Heart left ventricle (tissue), 16 donors: ENCODE measurements at regions not wholly inside any gene's neighbourhood (a gene's known extent, or its start where the extent isn't known, plus 50 kb on each side); places are given as distances from the start of the nearest gene placed in this dataset.

ENCODE experiments used
- ATAC-seq, 4 donors: fragments of 200-7000 bp; cut with Tn5 transposase; one replicate each; pipeline ENCODE4 v1.9.1; 2020 to 2022; ENCODE audit warnings: moderate library complexity in 4 of 4, mild to moderate bottlenecking in 3 of 4, moderate number of reproducible peaks in 1 of 4
- DNase-seq, 5 donors: peaks; one replicate each; pipeline ENCODE4 v3.0.0-alpha.2; 2020
- H3K27ac ChIP-seq, 12 donors: fragments of 200-600 bp; sonication (generic) in 4 of 12; one replicate each; pipeline versions ENCODE4 v1.5.0 to v1.8.0; 2016 to 2022; ENCODE audit warnings: mild to moderate bottlenecking in 2 of 12
- H3K27me3 ChIP-seq, 9 donors: fragments of 200-600 bp; sonication (generic) in 2 of 9; one replicate each; pipeline versions ENCODE4 v1.5.1 to v1.8.0; 2016 to 2022; ENCODE audit warnings: mild to moderate bottlenecking in 3 of 9
- H3K36me3 ChIP-seq, 9 donors: fragments of 200-600 bp; sonication (generic) in 2 of 9; one replicate each; pipeline versions ENCODE4 v1.5.0 to v1.8.0; 2018 to 2022; ENCODE audit warnings: mild to moderate bottlenecking in 2 of 9
- H3K4me1 ChIP-seq, 12 donors: fragments of 200-600 bp; sonication (generic) in 4 of 12; one replicate each; pipeline versions ENCODE4 v1.5.0 to v1.8.0; 2016 to 2022; ENCODE audit warnings: mild to moderate bottlenecking in 3 of 12
- H3K4me3 ChIP-seq, 12 donors: fragments of 200-600 bp; sonication (generic) in 4 of 12; one replicate each; pipeline versions ENCODE4 v1.5.0 to v1.8.0; 2017 to 2022; ENCODE audit warnings: mild to moderate bottlenecking in 9 of 12, moderate library complexity in 4 of 12
- H3K9me3 ChIP-seq, 12 donors: fragments of 200-600 bp; sonication (generic) in 4 of 12; one replicate each; pipeline versions ENCODE4 v1.5.0 to v1.8.0; 2016 to 2022; ENCODE audit warnings: mild to moderate bottlenecking in 1 of 12
- POLR2A ChIP-seq, 2 donors: fragments of 450-650 bp; IDR thresholded peaks; one replicate each; pipeline ENCODE4 v1.6.1; 2017; ENCODE audit warnings: antibody characterized with exemption in 2 of 2, mild to moderate bottlenecking in 2 of 2, moderate library complexity in 2 of 2
- WGBS, 4 donors: extraction: QIAGEN DNeasy Blood & Tissue Kit in 2 of 4; methylation state at CpG; one replicate each; pipeline versions ENCODE4 v1.1.5 to v1.1.7; 2013 to 2018; 5-methylcytosine and 5-hydroxymethylcytosine counted together
- intact Hi-C, 10 donors: fragments of 100-400 bp; cut with DNase I; formaldehyde crosslinking; loops; one replicate each; pipeline versions ENCODE4 v1.11.1 to v1.14.2; 2022
- TF ChIP-seq, protein P1 (sequence below), 12 donors: fragments of 200-600 bp; sonication (generic) in 4 of 12; IDR thresholded peaks; one replicate each; pipeline versions ENCODE4 v1.5.0 to v1.8.0; 2018 to 2022; ENCODE audit warnings: antibody characterized with exemption in 12 of 12, mild to moderate bottlenecking in 5 of 12
- donor health status: ischemic (EF 13 %, LVEDD 7.1; RV severe dilation, severe dysfunction).
- donor health status: healthy with polysubstance abuse.
- donor health status: DM: no; HTN: yes; CAD: no.
- donor health status: DM: no; HTN: no; CAD: no.
- donor health status: ischemic (EF 25% LVEDD 6.9; RV normal size, moderate dysfunction).
- donor health status: ischemic (EF 25% LVEDD 5.7; RV mildly dilated, moderate dysfunction).
- donor health status: healthy.
- donor health status: DM: yes; HTN: yes; CAD: no.
- donor health status: ischemic (EF 35%, LVEDD 5.7; RV mildly dilated, moderate dysfunction).
- donor health status: nonischemic (EF 11% LVEDD 7.7; RV severe dilation, severe dysfunction).
- donor health status: DM: yes; HTN: yes; CAD: no.
- donor health status: PGD.
- donor health status: ischemic (EF 29% LVEDD 5.4; RV normal size, mild dysfunction).
- donor health status: nonischemic (EF 23%, LVEDD 6.1; RV moderate dilation, normal function).

DNA sequence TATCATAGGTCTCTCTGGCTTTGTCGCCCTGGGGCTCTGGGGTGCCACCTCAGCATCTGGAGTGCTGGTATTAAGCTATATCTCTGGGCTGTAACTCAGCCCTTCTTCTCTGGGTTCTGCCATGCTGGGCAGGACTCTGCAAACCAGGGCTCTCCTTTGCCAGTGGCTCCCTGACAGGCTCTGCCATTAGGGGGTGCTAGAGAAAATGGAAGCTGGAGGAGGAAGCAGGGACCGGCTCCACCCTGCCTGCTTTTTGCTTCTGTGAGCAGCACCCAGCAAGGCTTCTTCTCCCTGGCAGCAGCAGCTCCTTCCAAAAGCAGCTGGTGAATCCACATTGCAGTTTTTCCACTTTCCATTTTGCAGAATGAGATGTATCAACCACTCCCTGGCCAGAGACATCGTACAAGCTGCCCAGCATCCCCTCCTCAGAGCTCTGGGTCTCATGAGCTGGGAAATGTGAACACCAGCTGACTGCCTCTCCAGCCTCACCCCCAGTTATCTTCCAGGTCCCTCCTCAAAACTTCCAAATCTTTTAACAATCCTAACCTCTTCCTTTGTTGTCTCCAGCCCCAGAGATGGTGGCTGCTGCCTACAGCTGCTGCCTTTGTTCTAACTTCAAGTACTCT lies 165.0 kb downstream of the ABHD5 start:
- Histone ChIP-seq H3K4me1 (no peaks in the 10 kb centered on the region), H3K36me3 (no peaks in the 10 kb centered on the region), H3K27me3 (peaks cover 0 to 51% (median 15%) of the 10 kb centered on the region in 9 donors), H3K27ac (no peak overlapping the region), H3K9me3 (no peaks in the 10 kb centered on the region), H3K4me3 (no peak overlapping the region)
- peak in 4 of 5 donors; percentile 30 to 58 (median 43) for DNase-seq
- 20 to 34% (median 27%) methylated on average over 3 of the region's 3 CpGs for WGBS, 4 donors
- peak; percentile 75 to 87 (median 82) for ATAC-seq
- intact Hi-C loops: loop anchor here in 4 of 10 donors (5.0 to 10.0 kb wide), 3 partner anchors 311 to 342 kb away; no protein-coding TSS in a partner anchor
- TF ChIP-seq, protein P1, sequence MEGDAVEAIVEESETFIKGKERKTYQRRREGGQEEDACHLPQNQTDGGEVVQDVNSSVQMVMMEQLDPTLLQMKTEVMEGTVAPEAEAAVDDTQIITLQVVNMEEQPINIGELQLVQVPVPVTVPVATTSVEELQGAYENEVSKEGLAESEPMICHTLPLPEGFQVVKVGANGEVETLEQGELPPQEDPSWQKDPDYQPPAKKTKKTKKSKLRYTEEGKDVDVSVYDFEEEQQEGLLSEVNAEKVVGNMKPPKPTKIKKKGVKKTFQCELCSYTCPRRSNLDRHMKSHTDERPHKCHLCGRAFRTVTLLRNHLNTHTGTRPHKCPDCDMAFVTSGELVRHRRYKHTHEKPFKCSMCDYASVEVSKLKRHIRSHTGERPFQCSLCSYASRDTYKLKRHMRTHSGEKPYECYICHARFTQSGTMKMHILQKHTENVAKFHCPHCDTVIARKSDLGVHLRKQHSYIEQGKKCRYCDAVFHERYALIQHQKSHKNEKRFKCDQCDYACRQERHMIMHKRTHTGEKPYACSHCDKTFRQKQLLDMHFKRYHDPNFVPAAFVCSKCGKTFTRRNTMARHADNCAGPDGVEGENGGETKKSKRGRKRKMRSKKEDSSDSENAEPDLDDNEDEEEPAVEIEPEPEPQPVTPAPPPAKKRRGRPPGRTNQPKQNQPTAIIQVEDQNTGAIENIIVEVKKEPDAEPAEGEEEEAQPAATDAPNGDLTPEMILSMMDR (IDR thresholded peaks at IDR 0.05): peak; percentile 37 to 67 (median 54)
- TF ChIP-seq POLR2A (IDR thresholded peaks at IDR 0.05): no peak

DNA sequence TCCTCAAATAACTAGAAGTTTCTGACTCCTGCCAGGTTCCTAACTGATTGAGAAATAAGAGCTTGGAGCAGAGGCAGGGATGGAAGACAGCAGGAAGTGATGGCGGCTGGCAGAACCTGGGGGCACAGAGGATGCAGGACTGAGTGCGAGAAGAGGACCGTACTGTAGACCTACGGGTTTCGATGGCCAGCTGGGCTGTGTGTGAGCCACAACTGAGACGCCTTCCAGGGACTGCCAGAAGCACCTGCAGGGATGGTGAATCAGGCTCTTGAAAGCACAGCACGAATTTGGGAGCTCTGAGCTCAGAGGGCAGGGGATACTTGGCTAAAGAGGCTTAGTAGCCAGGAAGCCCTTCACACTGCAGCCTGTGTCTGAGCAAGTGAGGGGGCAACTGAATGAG lies 165.6 kb downstream of the ABHD5 start:
- intact Hi-C loops: loop anchor here in 4 of 10 donors (5.0 to 10.0 kb wide), 3 partner anchors 312 to 341 kb away; no protein-coding TSS in a partner anchor
- H3K4me3 ChIP-seq: no peak overlapping the region
- 76 to 81% (median 80%) methylated on average over 7 of the region's 7 CpGs for WGBS, 4 donors

DNA sequence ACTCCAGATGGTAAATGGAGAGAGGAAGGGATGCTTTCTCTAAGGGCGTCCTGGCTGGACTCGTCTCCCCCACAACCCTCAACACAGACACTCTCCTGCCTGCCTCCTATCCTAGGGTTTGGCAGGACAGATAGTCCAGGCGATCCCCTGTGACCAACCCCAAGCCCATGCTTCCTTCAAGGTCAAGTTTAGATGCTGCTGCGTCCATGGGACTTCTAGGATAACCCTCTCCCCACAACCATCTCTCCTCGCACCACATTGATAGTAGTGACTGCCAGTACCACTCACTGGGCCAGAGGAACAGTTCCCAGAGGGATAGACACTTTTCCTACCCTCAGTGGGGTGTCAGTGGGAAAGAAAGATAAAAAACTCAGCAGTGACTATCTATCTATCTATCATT lies 166.0 kb downstream of the ABHD5 start:
- no peak for DNase-seq
- peaks cover 0 to 55% (median 15%) of the 10 kb centered on the region in 9 donors for H3K27me3 ChIP-seq

More for the DNA sequence above, 165.6 kb downstream of the ABHD5 start:
- no peaks in the 10 kb centered on the region for H3K9me3 ChIP-seq
- no peak overlapping the region for H3K27ac ChIP-seq
- peaks cover 0 to 51% (median 15%) of the 10 kb centered on the region in 9 donors for H3K27me3 ChIP-seq
- no peak for TF ChIP-seq POLR2A (IDR thresholded peaks at IDR 0.05)
- TF ChIP-seq, protein P1 (IDR thresholded peaks at IDR 0.05): no peak
- no peaks in the 10 kb centered on the region for H3K36me3 ChIP-seq
- ATAC-seq: no peak
- DNase-seq: no peak
- no peaks in the 10 kb centered on the region for H3K4me1 ChIP-seq

More for the DNA sequence above, 166.0 kb downstream of the ABHD5 start:
- H3K9me3 ChIP-seq: no peaks in the 10 kb centered on the region
- H3K4me1 ChIP-seq: no peaks in the 10 kb centered on the region
- intact Hi-C loops: loop anchor here in 4 of 10 donors (5.0 to 10.0 kb wide), 3 partner anchors 312 to 341 kb away; no protein-coding TSS in a partner anchor
- H3K4me3 ChIP-seq: no peak overlapping the region
- H3K36me3 ChIP-seq: no peaks in the 10 kb centered on the region
- no peak overlapping the region for H3K27ac ChIP-seq
- 80 to 85% (median 83%) methylated on average over 5 of the region's 5 CpGs for WGBS, 4 donors
- no peak for ATAC-seq
- TF ChIP-seq, protein P1 (IDR thresholded peaks at IDR 0.05): no peak
- TF ChIP-seq POLR2A (IDR thresholded peaks at IDR 0.05): no peak
